ENCODE measurements at regions not wholly inside any gene's neighbourhood (a gene's known extent, or its start where the extent isn't known, plus 50 kb on each side); places are given as distances from the start of the nearest gene placed in this dataset.

DNA sequence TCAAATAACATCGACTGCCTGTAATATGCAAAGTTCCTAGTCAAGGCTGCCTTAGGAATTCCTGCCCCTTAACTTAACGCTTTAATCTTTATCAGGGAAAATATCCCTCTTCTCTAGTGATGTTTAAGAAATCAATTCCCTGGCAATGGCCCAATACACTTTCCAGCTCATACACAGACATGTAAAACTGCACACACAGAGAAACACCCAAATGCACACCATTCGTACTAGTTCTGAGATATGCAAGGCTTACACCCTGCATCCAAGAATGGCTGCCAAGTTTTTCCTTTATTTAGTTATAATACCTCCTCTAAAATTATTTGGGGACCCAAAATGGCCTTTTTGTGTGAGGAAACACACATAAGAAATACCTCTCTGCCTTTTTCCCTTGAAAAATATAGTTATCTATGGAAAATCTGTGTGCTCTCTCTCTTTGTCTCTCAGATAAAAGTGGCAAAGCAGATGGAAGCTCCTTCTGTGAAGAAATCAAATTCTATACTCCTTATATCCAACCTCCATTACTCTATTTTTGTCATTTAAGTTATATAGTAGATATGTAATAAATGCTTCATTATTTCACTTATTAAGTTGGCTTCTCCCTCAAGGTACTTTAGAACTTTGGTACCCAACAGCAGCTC lies 120.0 kb upstream of the MDM1 start:
- TF ChIP-seq FOXA1 (IDR thresholded peaks at IDR 0.05), result no peak
- TF ChIP-seq, protein P1, sequence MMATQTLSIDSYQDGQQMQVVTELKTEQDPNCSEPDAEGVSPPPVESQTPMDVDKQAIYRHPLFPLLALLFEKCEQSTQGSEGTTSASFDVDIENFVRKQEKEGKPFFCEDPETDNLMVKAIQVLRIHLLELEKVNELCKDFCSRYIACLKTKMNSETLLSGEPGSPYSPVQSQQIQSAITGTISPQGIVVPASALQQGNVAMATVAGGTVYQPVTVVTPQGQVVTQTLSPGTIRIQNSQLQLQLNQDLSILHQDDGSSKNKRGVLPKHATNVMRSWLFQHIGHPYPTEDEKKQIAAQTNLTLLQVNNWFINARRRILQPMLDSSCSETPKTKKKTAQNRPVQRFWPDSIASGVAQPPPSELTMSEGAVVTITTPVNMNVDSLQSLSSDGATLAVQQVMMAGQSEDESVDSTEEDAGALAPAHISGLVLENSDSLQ (IDR thresholded peaks at IDR 0.05), result no peak
- TF ChIP-seq ELF4 (IDR thresholded peaks at IDR 0.05), result no peak
- TF ChIP-seq ARNT (IDR thresholded peaks at IDR 0.05), result no peak
- no peak for TF ChIP-seq NFRKB (IDR thresholded peaks at IDR 0.05)
- TF ChIP-seq LEF1 (IDR thresholded peaks at IDR 0.05; ENCODE audit: borderline replicate concordance), result no peak
- TF ChIP-seq FOXM1 (IDR thresholded peaks at IDR 0.05; ENCODE audit: borderline replicate concordance), result no peak
- no peak for TF ChIP-seq CTBP1 (IDR thresholded peaks at IDR 0.05; ENCODE audit: borderline replicate concordance)
- TF ChIP-seq BHLHE40 (IDR thresholded peaks at IDR 0.05; ENCODE audit: borderline replicate concordance), result no peak
- no peak for TF ChIP-seq ZNF384 (IDR thresholded peaks at IDR 0.05)
- no peak for TF ChIP-seq FOXK2 (IDR thresholded peaks at IDR 0.05)
- TF ChIP-seq L3MBTL2 (conservative IDR thresholded peaks at IDR 0.05), result no peak
- no peak for TF ChIP-seq SUZ12 (IDR thresholded peaks at IDR 0.05)
- no peak for TF ChIP-seq SP1 (IDR thresholded peaks at IDR 0.05)
- TF ChIP-seq HDGF (IDR thresholded peaks at IDR 0.05; ENCODE audit: borderline replicate concordance), result no peak
- no peak for TF ChIP-seq TARDBP (IDR thresholded peaks at IDR 0.05)
- ChIA-PET CTCF (no interaction called here), POLR2A (no interaction called here)
- DNase-seq (ENCODE audit: extremely low spot score), result no peak

DNA sequence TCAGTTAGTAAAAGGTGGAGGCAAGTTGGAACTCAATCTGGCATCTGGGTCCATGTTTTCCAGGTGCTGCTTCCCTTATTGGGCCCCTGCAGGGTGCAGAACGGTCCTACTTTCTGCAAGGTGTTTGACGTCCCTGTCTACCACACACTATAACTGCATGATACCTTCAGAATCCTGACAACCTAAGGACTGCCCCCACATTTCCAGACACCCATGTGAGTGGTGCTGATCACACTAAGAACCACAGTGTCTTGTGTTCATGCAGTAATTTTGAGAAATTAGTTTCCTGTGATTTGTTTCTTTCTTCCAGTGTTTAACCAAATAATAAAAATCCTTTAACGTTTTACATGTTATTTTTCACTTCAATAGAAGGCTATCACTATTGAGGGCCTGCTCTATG lies 121.1 kb upstream of the MDM1 start:
- ChIA-PET POLR2A (no interaction called here), CTCF (no interaction called here)
- DNase-seq (ENCODE audit: extremely low spot score), result no peak
- TF ChIP-seq ARNT (IDR thresholded peaks at IDR 0.05) (no peak), ELF4 (IDR thresholded peaks at IDR 0.05) (no peak), LEF1 (IDR thresholded peaks at IDR 0.05; ENCODE audit: borderline replicate concordance) (no peak), BHLHE40 (IDR thresholded peaks at IDR 0.05; ENCODE audit: borderline replicate concordance) (no peak)

- ChIA-PET POLR2A (no interaction called here), CTCF (interaction anchor here (1.0 kb wide), 1 partner anchor 14 kb away, joined by 3 read pairs; no protein-coding TSS in a partner anchor)
- no peak for TF ChIP-seq FOXM1 (IDR thresholded peaks at IDR 0.05; ENCODE audit: borderline replicate concordance)
- TF ChIP-seq ZNF384 (IDR thresholded peaks at IDR 0.05), result no peak
- no peak for TF ChIP-seq SUZ12 (IDR thresholded peaks at IDR 0.05)
- no peak for TF ChIP-seq CTBP1 (IDR thresholded peaks at IDR 0.05; ENCODE audit: borderline replicate concordance)
- TF ChIP-seq LEF1 (IDR thresholded peaks at IDR 0.05; ENCODE audit: borderline replicate concordance), result no peak
- no peak for TF ChIP-seq NFRKB (IDR thresholded peaks at IDR 0.05)
- TF ChIP-seq FOXA1 (IDR thresholded peaks at IDR 0.05), result no peak
- no peak for TF ChIP-seq ELF4 (IDR thresholded peaks at IDR 0.05)
- TF ChIP-seq L3MBTL2 (conservative IDR thresholded peaks at IDR 0.05), result no peak
- TF ChIP-seq, protein P1 (IDR thresholded peaks at IDR 0.05), result no peak
- TF ChIP-seq TARDBP (IDR thresholded peaks at IDR 0.05), result no peak
- TF ChIP-seq ARNT (IDR thresholded peaks at IDR 0.05), result no peak
- no peak for TF ChIP-seq FOXK2 (IDR thresholded peaks at IDR 0.05)
- no peak for TF ChIP-seq HDGF (IDR thresholded peaks at IDR 0.05; ENCODE audit: borderline replicate concordance)
- TF ChIP-seq SP1 (IDR thresholded peaks at IDR 0.05), result no peak
- no peak for TF ChIP-seq BHLHE40 (IDR thresholded peaks at IDR 0.05; ENCODE audit: borderline replicate concordance)
- no peak for DNase-seq (ENCODE audit: extremely low spot score)
Observed at GRCh38 chr12:68453876-68454275, 121.7 kb upstream of the MDM1 start.

- CTCF ChIA-PET, result interaction anchor here (1.0 kb wide), 1 partner anchor 13 kb away, joined by 3 read pairs; no protein-coding TSS in a partner anchor
- DNase-seq (ENCODE audit: extremely low spot score), result no peak
- POLR2A ChIA-PET, result no interaction called here
- TF ChIP-seq ELF4 (IDR thresholded peaks at IDR 0.05) (no peak), SUZ12 (IDR thresholded peaks at IDR 0.05) (no peak), SP1 (IDR thresholded peaks at IDR 0.05) (no peak), LEF1 (IDR thresholded peaks at IDR 0.05; ENCODE audit: borderline replicate concordance) (no peak), BHLHE40 (IDR thresholded peaks at IDR 0.05; ENCODE audit: borderline replicate concordance) (no peak)
Observed at GRCh38 chr12:68454892-68455291, 122.7 kb upstream of the MDM1 start.

GRCh38 chr12:68455691-68456345 lies 123.7 kb upstream of the MDM1 start:
- ChIA-PET CTCF (no interaction called here), POLR2A (no interaction called here)
- TF ChIP-seq FOXA1 (IDR thresholded peaks at IDR 0.05) (no peak), BHLHE40 (IDR thresholded peaks at IDR 0.05; ENCODE audit: borderline replicate concordance) (no peak), FOXM1 (IDR thresholded peaks at IDR 0.05; ENCODE audit: borderline replicate concordance) (no peak), ELF4 (IDR thresholded peaks at IDR 0.05) (no peak), ZNF384 (IDR thresholded peaks at IDR 0.05) (no peak), ARNT (IDR thresholded peaks at IDR 0.05) (no peak), NFRKB (IDR thresholded peaks at IDR 0.05) (no peak), LEF1 (IDR thresholded peaks at IDR 0.05; ENCODE audit: borderline replicate concordance) (no peak), HDGF (IDR thresholded peaks at IDR 0.05; ENCODE audit: borderline replicate concordance) (no peak), FOXK2 (IDR thresholded peaks at IDR 0.05) (no peak), SP1 (IDR thresholded peaks at IDR 0.05) (no peak), SUZ12 (IDR thresholded peaks at IDR 0.05) (no peak)
- TF ChIP-seq, protein P1 (IDR thresholded peaks at IDR 0.05), result no peak
- no peak for DNase-seq (ENCODE audit: extremely low spot score)

DNA sequence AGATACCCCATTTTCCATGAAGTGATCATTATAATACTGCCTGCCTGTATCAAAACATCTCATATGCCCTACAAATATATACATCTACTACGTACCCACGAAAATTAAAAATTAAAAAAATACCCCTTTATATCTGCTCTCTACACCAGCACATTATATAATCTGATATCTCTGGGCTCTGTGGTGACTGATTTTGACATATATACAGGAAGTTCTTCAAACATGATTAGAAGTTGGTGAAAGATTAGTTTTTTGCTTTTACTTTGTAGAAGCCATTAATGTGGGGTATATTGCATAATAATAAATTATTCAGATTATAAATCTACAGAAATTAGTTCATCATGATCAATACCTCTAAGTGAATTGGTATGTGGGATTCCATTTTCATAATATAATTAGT lies 126.7 kb upstream of the MDM1 start:
- no peak for DNase-seq (ENCODE audit: extremely low spot score)
- TF ChIP-seq NFRKB (IDR thresholded peaks at IDR 0.05) (no peak), TARDBP (IDR thresholded peaks at IDR 0.05) (no peak), CTBP1 (IDR thresholded peaks at IDR 0.05; ENCODE audit: borderline replicate concordance) (no peak), FOXK2 (IDR thresholded peaks at IDR 0.05) (no peak), ZNF384 (IDR thresholded peaks at IDR 0.05) (no peak), FOXA1 (IDR thresholded peaks at IDR 0.05) (no peak), HDGF (IDR thresholded peaks at IDR 0.05; ENCODE audit: borderline replicate concordance) (no peak), FOXM1 (IDR thresholded peaks at IDR 0.05; ENCODE audit: borderline replicate concordance) (no peak)
- ChIA-PET CTCF (no interaction called here), POLR2A (no interaction called here)
